HepG2 (cell line): ENCODE measurements at regions not wholly inside any gene's neighbourhood (a gene's known extent, or its start where the extent isn't known, plus 50 kb on each side); places are given as distances from the start of the nearest gene placed in this dataset.

Experiments
- ATF7 ChIP-seq, 2 experiments: fragments of 450-650 bp in 1 of 2; sonication (generic) in 1 of 2; formaldehyde crosslinking in 1 of 2; IDR thresholded peaks; 2 replicates each; pipeline versions ENCODE4 v1.4.0 to v1.6.1; 2016 to 2020; ENCODE audit warnings: antibody characterized with exemption in 1 of 2, mild to moderate bottlenecking in 1 of 2, missing genetic modification reagents in 1 of 2
- CERS6 ChIP-seq: sonication (generic); formaldehyde crosslinking; IDR thresholded peaks from 2 replicates; pipeline ENCODE4 v1.5.0; 2020; ENCODE audit warnings: missing genetic modification reagents
- CSRNP1 ChIP-seq: sonication (generic); formaldehyde crosslinking; IDR thresholded peaks from 2 replicates; pipeline ENCODE4 v1.8.1; 2023; ENCODE audit warnings: mild to moderate bottlenecking, missing genetic modification reagents
- CTCF ChIP-seq: sonication (generic); formaldehyde crosslinking; IDR thresholded peaks from 2 replicates; pipeline ENCODE4 v1.5.0; 2020; ENCODE audit warnings: mild to moderate bottlenecking, missing genetic modification reagents, moderate library complexity
- JDP2 ChIP-seq: sonication (generic); formaldehyde crosslinking; IDR thresholded peaks from 2 replicates; pipeline ENCODE4 v1.8.1; 2022; ENCODE audit warnings: missing genetic modification reagents, borderline replicate concordance
- PAWR ChIP-seq: sonication (generic); formaldehyde crosslinking; IDR thresholded peaks from 2 replicates; pipeline ENCODE4 v1.4.0; 2020; ENCODE audit warnings: missing genetic modification reagents, mild to moderate bottlenecking, borderline replicate concordance
- PITX1 ChIP-seq: sonication (generic); formaldehyde crosslinking; IDR thresholded peaks from 2 replicates; pipeline ENCODE4 v1.5.1; 2020; ENCODE audit warnings: mild to moderate bottlenecking, missing genetic modification reagents
- RAD51 ChIP-seq: fragments of 450-650 bp; IDR thresholded peaks from 2 replicates; pipeline ENCODE4 v1.6.1; 2016; ENCODE audit warnings: borderline replicate concordance
- RBFOX2 ChIP-seq: fragments of 200-400 bp; formaldehyde crosslinking; IDR thresholded peaks from 2 replicates; pipeline ENCODE4 v1.6.1; 2017; ENCODE audit warnings: low read depth, mild to moderate bottlenecking, low read length
- TFAP4 ChIP-seq: sonication (generic); IDR thresholded peaks from 2 replicates; pipeline ENCODE4 v1.6.1; 2016; ENCODE audit warnings: low read depth, borderline replicate concordance
- ZNF251 ChIP-seq: sonication (generic); formaldehyde crosslinking; IDR thresholded peaks from 2 replicates; pipeline ENCODE4 v1.9.0; 2021; ENCODE audit warnings: mild to moderate bottlenecking, missing genetic modification reagents
- ZNF335 ChIP-seq: sonication (generic); formaldehyde crosslinking; IDR thresholded peaks from 2 replicates; pipeline ENCODE4 v1.4.0; 2020; ENCODE audit warnings: missing genetic modification reagents
- ZNF362 ChIP-seq: sonication (generic); formaldehyde crosslinking; IDR thresholded peaks from 2 replicates; pipeline ENCODE4 v1.4.0; 2020; ENCODE audit warnings: missing genetic modification reagents, mild to moderate bottlenecking, borderline replicate concordance
- ZNF549 ChIP-seq: sonication (generic); formaldehyde crosslinking; IDR thresholded peaks from 2 replicates; pipeline ENCODE4 v1.5.0; 2020; ENCODE audit warnings: missing genetic modification reagents
- ZNF646 ChIP-seq: sonication (generic); formaldehyde crosslinking; IDR thresholded peaks from 2 replicates; pipeline ENCODE4 v1.9.0; 2021; ENCODE audit warnings: mild to moderate bottlenecking, missing genetic modification reagents
- ZNF780A ChIP-seq: sonication (generic); formaldehyde crosslinking; IDR thresholded peaks from 2 replicates; pipeline ENCODE4 v1.8.0; 2022; ENCODE audit warnings: mild to moderate bottlenecking, missing genetic modification reagents, moderate library complexity

GRCh38 chr2:45329045-45329677 lies 281.9 kb downstream of the SRBD1 start (continued):
- TF ChIP-seq RAD51 (no peak), TFAP4 (no peak), CSRNP1 (no peak), ZNF362 (CRISPR knock-in tag) (no peak), ZNF335 (CRISPR knock-in tag) (no peak), PAWR (CRISPR knock-in tag) (no peak), ZNF780A (no peak), CERS6 (no peak), JDP2 (CRISPR knock-in tag) (no peak), RBFOX2 (no peak), ZNF646 (CRISPR knock-in tag) (0 out of 2 replicates have a peak, but pooled peaks have one; percentile 21), ATF7 (IDR thresholded peaks at IDR 0.05) (no peak), ATF7 (CRISPR knock-in tag; IDR thresholded peaks at IDR 0.05) (0 out of 2 replicates have a peak, but pooled peaks have one; percentile 1), ZNF549 (no peak), CTCF (CRISPR knock-in tag) (peak; percentile 60), PITX1 (CRISPR knock-in tag) (0 out of 2 replicates have a peak, but pooled peaks have one; percentile 23), ZNF251 (CRISPR knock-in tag) (no peak)
